Activated gamma-delta T cell treated with anti-CD3 and anti-CD28 coated beads, Interleukin-2, amount 50 U/mL, for 16 hours (primary cell): ENCODE measurements at regions not wholly inside any gene's neighbourhood (a gene's known extent, or its start where the extent isn't known, plus 50 kb on each side); places are given as distances from the start of the nearest gene placed in this dataset.
"Not testable (repeated sequence)": the region's sequence is repeated elsewhere in the genome, so short reads cannot be mapped to it uniquely, and the experiment has no call there.

Experiments
- DNase-seq: peaks from one replicate; pipeline ENCODE4 v3.0.0-alpha.2; 2020; ENCODE audit warnings: low read depth

GRCh38 chr18:71075147-71075546, 786.3 kb downstream of the SOCS6 start:
- DNase-seq = no peak

GRCh38 chr18:71068338-71068737, 779.5 kb downstream of the SOCS6 start:
- DNase-seq = no peak

GRCh38 chr18:71049893-71050292, 761.0 kb downstream of the SOCS6 start:
- DNase-seq = no peak

- no peak for DNase-seq
These were observed 759.0 kb downstream of the SOCS6 start for GRCh38 chr18:71047882-71048281.

GRCh38 chr18:71045331-71046065, 756.7 kb downstream of the SOCS6 start:
- no peak for DNase-seq

GRCh38 chr18:71040161-71040560, 751.3 kb downstream of the SOCS6 start:
- no peak for DNase-seq

- DNase-seq = no peak
These were observed 749.4 kb downstream of the SOCS6 start for GRCh38 chr18:71038196-71038595.

- DNase-seq = no peak
These were observed 747.9 kb downstream of the SOCS6 start for GRCh38 chr18:71036783-71037182.

GRCh38 chr18:71031296-71032191, 742.7 kb downstream of the SOCS6 start:
- not testable (repeated sequence) for DNase-seq

- not testable (repeated sequence) for DNase-seq
These were observed 741.2 kb downstream of the SOCS6 start for GRCh38 chr18:71030085-71030484.

- no peak for DNase-seq
These were observed 739.5 kb downstream of the SOCS6 start for GRCh38 chr18:71028285-71028762.

- no peak for DNase-seq
These were observed 738.7 kb downstream of the SOCS6 start for GRCh38 chr18:71027531-71027930.

- DNase-seq = no peak
These were observed 736.8 kb downstream of the SOCS6 start for GRCh38 chr18:71025505-71026225.

- no peak for DNase-seq
These were observed 733.5 kb downstream of the SOCS6 start for GRCh38 chr18:71022389-71022788.

- DNase-seq = no peak
These were observed 732.2 kb downstream of the SOCS6 start for GRCh38 chr18:71021030-71021362.

GRCh38 chr18:71020342-71021029, 731.6 kb downstream of the SOCS6 start:
- DNase-seq = no peak

- DNase-seq = no peak
These were observed 730.0 kb downstream of the SOCS6 start for GRCh38 chr18:71018816-71019215.

- no peak for DNase-seq
These were observed 723.9 kb downstream of the SOCS6 start for GRCh38 chr18:71012789-71013188.

GRCh38 chr18:71011389-71011788, 722.5 kb downstream of the SOCS6 start:
- no peak for DNase-seq

GRCh38 chr18:71008257-71008656, 719.4 kb downstream of the SOCS6 start:
- no peak for DNase-seq

- DNase-seq = no peak
These were observed 712.8 kb downstream of the SOCS6 start for GRCh38 chr18:71001597-71001996.

GRCh38 chr18:70998490-70998889, 709.6 kb downstream of the SOCS6 start:
- DNase-seq = no peak
